ENCODE measurements at regions not wholly inside any gene's neighbourhood (a gene's known extent, or its start where the extent isn't known, plus 50 kb on each side); places are given as distances from the start of the nearest gene placed in this dataset.

DNA sequence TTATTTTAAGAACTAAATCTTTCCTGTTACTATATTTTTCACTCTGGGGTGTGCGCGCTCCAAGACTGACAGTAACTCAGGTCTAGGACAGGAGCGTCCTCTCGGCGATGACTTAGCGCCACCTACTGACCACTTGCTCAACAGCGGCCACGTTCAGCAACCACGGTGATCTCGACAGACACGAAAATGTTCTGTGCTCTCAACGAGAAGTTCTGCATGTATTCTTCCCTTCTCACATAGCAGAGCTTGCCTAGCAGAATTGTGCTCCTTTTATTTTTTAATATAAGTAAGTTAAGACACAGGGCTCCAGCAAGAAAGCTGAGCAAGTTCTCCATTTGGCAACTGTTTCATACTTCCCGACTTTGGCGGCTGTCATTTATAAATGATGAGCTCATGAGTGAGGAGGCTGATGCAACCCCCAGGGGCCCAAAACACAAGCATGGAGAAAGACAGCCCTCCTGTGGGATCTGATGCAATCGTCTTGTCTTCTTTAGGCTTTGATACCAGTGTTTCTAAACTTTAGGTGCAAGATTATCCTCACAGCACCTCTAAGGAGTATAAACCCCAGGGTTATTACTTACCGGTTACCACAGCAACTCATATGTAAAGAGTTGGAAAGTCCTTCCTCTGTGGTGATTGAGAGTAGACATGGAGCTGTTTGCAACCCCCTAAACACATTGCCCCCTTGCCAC is 92.6 kb downstream of the HHIPL2 start:
- H3K27me3 ChIP-seq (ENCODE audit: low read depth, low read length) = no peaks in the 10 kb centered on the region
- no peaks in the 10 kb centered on the region for H3K4me1 ChIP-seq (ENCODE audit: control insufficient read depth in 1 of 2, insufficient read depth in 2 of 2, low read length in 2 of 2)
- H3K27ac ChIP-seq (ENCODE audit: low read length) = no peak overlapping the region
- peaks cover 0 to 10% of the 10 kb centered on the region in 2 donors for H3K9me3 ChIP-seq (ENCODE audit: control insufficient read depth in 1 of 2, low read length in 2 of 2)
- peak overlapping the region in 1 of 2 donors; percentile 5 for H3K4me3 ChIP-seq (ENCODE audit: low read depth in 1 of 2, low read length in 2 of 2)
- no peaks in the 10 kb centered on the region for H3K36me3 ChIP-seq (ENCODE audit: control insufficient read depth in 1 of 2, insufficient read depth in 2 of 2, low read length in 2 of 2)

DNA sequence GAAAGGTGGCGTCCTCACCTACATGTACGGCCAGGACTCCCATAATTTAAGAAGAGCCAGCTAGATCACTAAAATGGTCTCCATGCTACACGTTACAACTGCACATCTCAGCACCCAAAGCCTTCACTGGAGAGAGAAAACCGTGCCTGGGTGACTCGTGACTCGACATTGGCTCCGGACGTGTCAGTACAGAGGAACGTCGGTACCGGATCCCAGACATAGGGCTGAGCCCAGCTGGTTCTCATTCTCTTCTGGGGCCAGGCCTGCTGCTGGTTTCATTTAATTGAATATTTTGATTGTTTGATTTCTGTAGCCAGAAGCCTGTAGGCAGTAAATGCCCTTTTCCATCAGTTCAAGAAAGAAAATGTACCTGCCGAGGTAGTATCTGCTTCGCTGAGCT is 93.1 kb downstream of the HHIPL2 start:
- Histone ChIP-seq H3K36me3 (ENCODE audit: control insufficient read depth in 1 of 2, insufficient read depth in 2 of 2, low read length in 2 of 2) (no peaks in the 10 kb centered on the region), H3K9me3 (ENCODE audit: control insufficient read depth in 1 of 2, low read length in 2 of 2) (peaks cover 0 to 10% of the 10 kb centered on the region in 2 donors), H3K4me3 (ENCODE audit: low read depth in 1 of 2, low read length in 2 of 2) (peak overlapping the region in 1 of 2 donors; percentile 5), H3K27ac (ENCODE audit: low read length) (no peak overlapping the region), H3K27me3 (ENCODE audit: low read depth, low read length) (no peaks in the 10 kb centered on the region), H3K4me1 (ENCODE audit: control insufficient read depth in 1 of 2, insufficient read depth in 2 of 2, low read length in 2 of 2) (no peaks in the 10 kb centered on the region)

DNA sequence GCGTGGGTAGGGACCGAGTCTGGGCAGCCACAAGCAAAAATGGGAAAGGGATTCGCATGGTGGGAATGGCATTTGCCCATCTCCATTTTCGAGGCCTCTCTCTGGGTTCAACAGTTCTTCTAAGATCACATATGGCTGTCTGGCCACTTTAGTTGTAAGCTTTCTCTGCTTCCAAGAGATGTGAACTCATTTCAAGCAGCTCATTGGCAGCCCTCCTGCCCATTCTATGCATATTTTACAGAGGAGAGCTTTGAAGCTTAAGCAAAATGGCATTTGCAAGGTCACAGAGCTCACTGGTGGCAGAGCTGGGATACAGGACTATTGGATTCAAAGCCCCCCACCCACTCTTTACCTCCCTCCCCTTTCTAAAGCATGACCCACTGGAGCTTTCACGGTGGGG is 93.7 kb downstream of the HHIPL2 start:
- Histone ChIP-seq H3K4me1 (ENCODE audit: control insufficient read depth in 1 of 2, insufficient read depth in 2 of 2, low read length in 2 of 2) (no peaks in the 10 kb centered on the region), H3K27me3 (ENCODE audit: low read depth, low read length) (no peaks in the 10 kb centered on the region), H3K9me3 (ENCODE audit: control insufficient read depth in 1 of 2, low read length in 2 of 2) (peaks cover 0 to 10% of the 10 kb centered on the region in 2 donors), H3K27ac (ENCODE audit: low read length) (no peak overlapping the region), H3K36me3 (ENCODE audit: control insufficient read depth in 1 of 2, insufficient read depth in 2 of 2, low read length in 2 of 2) (no peaks in the 10 kb centered on the region), H3K4me3 (ENCODE audit: low read depth in 1 of 2, low read length in 2 of 2) (no peak overlapping the region)

DNA sequence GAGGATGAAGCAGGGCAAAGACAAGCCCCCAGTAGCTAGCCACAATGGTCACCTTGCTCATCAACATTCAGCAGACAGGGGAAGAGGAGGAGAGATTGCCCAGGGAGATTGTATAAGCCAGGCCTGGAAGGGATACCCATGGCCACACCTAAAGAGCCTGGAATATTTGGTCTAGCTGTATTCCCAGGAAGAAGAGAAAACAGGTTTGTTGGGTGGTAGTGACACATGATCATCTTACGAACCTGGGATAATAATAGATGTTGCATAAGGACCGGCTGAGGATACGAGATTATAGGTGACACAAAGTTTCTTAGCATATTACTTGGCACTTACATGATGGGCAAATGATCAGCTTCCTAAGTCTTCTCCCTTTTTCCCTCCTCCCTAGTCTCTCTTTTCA is 95.9 kb downstream of the HHIPL2 start:
- no peaks in the 10 kb centered on the region for H3K36me3 ChIP-seq (ENCODE audit: control insufficient read depth in 1 of 2, insufficient read depth in 2 of 2, low read length in 2 of 2)
- H3K27me3 ChIP-seq (ENCODE audit: low read depth, low read length) = no peaks in the 10 kb centered on the region
- no peak overlapping the region for H3K27ac ChIP-seq (ENCODE audit: low read length)
- H3K4me1 ChIP-seq (ENCODE audit: control insufficient read depth in 1 of 2, insufficient read depth in 2 of 2, low read length in 2 of 2) = no peaks in the 10 kb centered on the region
- H3K4me3 ChIP-seq (ENCODE audit: low read depth in 1 of 2, low read length in 2 of 2) = no peak overlapping the region
- peaks cover 0 to 2% of the 10 kb centered on the region in 2 donors for H3K9me3 ChIP-seq (ENCODE audit: control insufficient read depth in 1 of 2, low read length in 2 of 2)

DNA sequence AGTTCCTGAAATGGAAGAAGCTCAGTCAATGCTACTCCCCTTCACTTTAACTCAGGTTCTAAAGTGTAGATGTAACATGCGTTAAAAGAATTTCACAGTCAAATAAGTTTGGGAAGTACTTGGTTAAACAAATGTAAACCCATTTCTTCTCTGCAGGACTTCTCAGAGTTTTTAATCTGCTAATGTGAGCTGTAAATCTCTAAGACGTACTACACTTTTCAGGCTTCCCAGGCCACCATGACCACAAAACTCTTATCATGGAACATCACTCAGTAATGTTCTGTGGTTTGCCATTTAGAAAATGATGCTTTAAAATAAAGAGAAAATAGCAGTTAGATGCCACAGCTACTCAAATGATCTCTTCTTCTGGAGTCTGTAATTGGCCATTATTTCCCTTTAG is 104.3 kb downstream of the HHIPL2 start:
- H3K27me3 ChIP-seq (ENCODE audit: low read depth, low read length) = no peaks in the 10 kb centered on the region
- no peaks in the 10 kb centered on the region for H3K4me1 ChIP-seq (ENCODE audit: control insufficient read depth in 1 of 2, insufficient read depth in 2 of 2, low read length in 2 of 2)
- no peaks in the 10 kb centered on the region for H3K9me3 ChIP-seq (ENCODE audit: control insufficient read depth in 1 of 2, low read length in 2 of 2)
- no peak overlapping the region for H3K27ac ChIP-seq (ENCODE audit: low read length)
- no peak overlapping the region for H3K4me3 ChIP-seq (ENCODE audit: low read depth in 1 of 2, low read length in 2 of 2)
- no peaks in the 10 kb centered on the region for H3K36me3 ChIP-seq (ENCODE audit: control insufficient read depth in 1 of 2, insufficient read depth in 2 of 2, low read length in 2 of 2)

DNA sequence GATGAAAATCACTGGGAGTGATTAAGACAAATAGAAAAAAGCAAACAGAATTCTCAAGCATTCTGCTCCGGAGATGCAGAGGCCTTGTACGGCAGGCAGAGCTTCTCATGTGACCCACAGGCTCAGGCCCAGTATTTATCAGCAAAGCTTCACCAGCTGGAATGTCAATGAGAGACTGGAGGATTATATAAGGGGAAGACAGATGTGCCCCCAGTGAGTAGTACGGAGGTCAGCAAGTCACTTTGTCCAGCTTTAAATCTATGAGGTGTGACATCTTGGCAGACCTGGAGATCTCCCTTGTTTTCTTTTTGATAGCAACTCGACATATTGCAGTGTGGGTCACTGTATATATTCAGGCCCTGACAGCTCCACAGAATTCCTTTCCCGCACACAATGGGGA is 106.8 kb downstream of the HHIPL2 start:
- H3K27ac ChIP-seq (ENCODE audit: low read length) = no peak overlapping the region

DNA sequence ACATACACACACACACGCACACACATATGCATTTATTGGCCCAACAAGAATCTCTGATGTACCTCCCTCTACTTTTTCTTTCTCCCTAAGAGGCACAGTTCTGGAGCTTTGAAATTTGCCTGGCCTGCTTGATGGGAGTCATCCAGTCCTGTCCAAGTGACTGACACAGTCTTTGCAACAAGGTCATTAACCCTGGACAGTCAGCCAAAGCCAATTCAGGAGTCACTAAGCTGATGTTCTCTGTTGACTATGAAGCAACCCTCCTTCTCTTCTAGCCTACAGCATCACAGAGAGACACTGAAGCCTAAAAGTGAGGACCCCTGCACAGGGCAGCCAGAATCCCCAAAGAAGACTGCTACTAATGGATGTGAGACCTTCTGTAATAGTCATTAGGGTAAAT is 123.1 kb downstream of the HHIPL2 start:
- Histone ChIP-seq H3K27me3 (ENCODE audit: low read depth, low read length) (no peaks in the 10 kb centered on the region), H3K4me1 (ENCODE audit: control insufficient read depth in 1 of 2, insufficient read depth in 2 of 2, low read length in 2 of 2) (no peaks in the 10 kb centered on the region), H3K9me3 (ENCODE audit: control insufficient read depth in 1 of 2, low read length in 2 of 2) (peaks cover 0 to 6% of the 10 kb centered on the region in 2 donors), H3K4me3 (ENCODE audit: low read depth in 1 of 2, low read length in 2 of 2) (no peak overlapping the region), H3K27ac (ENCODE audit: low read length) (no peak overlapping the region), H3K36me3 (ENCODE audit: control insufficient read depth in 1 of 2, insufficient read depth in 2 of 2, low read length in 2 of 2) (no peaks in the 10 kb centered on the region)

More for the DNA sequence above, 106.8 kb downstream of the HHIPL2 start:
- Histone ChIP-seq H3K9me3 (ENCODE audit: control insufficient read depth in 1 of 2, low read length in 2 of 2) (no peaks in the 10 kb centered on the region), H3K27me3 (ENCODE audit: low read depth, low read length) (no peaks in the 10 kb centered on the region), H3K4me1 (ENCODE audit: control insufficient read depth in 1 of 2, insufficient read depth in 2 of 2, low read length in 2 of 2) (no peaks in the 10 kb centered on the region), H3K36me3 (ENCODE audit: control insufficient read depth in 1 of 2, insufficient read depth in 2 of 2, low read length in 2 of 2) (no peaks in the 10 kb centered on the region), H3K4me3 (ENCODE audit: low read depth in 1 of 2, low read length in 2 of 2) (no peak overlapping the region)

DNA sequence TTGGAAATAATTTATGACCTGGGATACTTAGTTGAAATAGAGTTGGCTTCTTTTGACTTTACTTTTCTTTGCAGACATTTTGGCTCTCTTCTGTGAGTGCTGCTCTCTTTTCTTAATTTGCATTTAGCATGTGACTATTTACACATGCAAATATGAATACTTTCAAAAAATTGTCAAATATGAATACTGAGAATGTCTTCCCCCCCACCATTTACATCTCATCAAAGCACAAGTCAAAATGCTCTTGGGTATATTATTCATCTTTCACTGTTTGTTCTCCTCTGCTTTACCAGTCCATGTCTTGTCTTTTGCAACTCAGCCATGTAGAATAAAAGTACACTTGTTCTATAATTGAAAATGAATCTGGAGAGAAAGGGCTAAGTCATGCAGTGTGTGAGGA is 126.5 kb downstream of the HHIPL2 start:
- Histone ChIP-seq H3K4me1 (ENCODE audit: control insufficient read depth in 1 of 2, insufficient read depth in 2 of 2, low read length in 2 of 2) (no peaks in the 10 kb centered on the region), H3K9me3 (ENCODE audit: control insufficient read depth in 1 of 2, low read length in 2 of 2) (peaks cover 0 to 6% of the 10 kb centered on the region in 2 donors), H3K27me3 (ENCODE audit: low read depth, low read length) (no peaks in the 10 kb centered on the region), H3K4me3 (ENCODE audit: low read depth in 1 of 2, low read length in 2 of 2) (no peak overlapping the region), H3K27ac (ENCODE audit: low read length) (no peak overlapping the region), H3K36me3 (ENCODE audit: control insufficient read depth in 1 of 2, insufficient read depth in 2 of 2, low read length in 2 of 2) (no peaks in the 10 kb centered on the region)

DNA sequence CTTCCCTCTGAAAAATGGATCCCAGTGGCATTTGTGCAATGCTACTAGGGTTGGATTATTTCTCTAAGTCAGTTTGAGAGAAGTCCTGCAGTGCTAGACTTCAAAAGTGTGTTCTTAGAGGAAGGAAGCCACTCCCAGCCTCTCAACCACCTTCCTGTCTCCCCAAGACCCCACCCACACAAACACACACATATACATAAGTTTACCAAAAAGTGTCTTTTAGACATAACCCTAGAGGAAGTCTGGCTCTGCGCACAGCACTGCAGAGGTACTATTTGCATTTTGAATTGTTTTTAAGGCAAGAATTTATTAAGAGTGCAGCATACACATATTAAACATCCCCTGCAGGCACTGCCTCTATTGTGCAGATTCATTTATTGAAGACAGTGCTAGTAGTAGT is 127.3 kb downstream of the HHIPL2 start:
- Histone ChIP-seq H3K27me3 (ENCODE audit: low read depth, low read length) (no peaks in the 10 kb centered on the region), H3K4me1 (ENCODE audit: control insufficient read depth in 1 of 2, insufficient read depth in 2 of 2, low read length in 2 of 2) (no peaks in the 10 kb centered on the region), H3K27ac (ENCODE audit: low read length) (no peak overlapping the region), H3K9me3 (ENCODE audit: control insufficient read depth in 1 of 2, low read length in 2 of 2) (peaks cover 0 to 1% of the 10 kb centered on the region in 2 donors), H3K36me3 (ENCODE audit: control insufficient read depth in 1 of 2, insufficient read depth in 2 of 2, low read length in 2 of 2) (no peaks in the 10 kb centered on the region), H3K4me3 (ENCODE audit: low read depth in 1 of 2, low read length in 2 of 2) (no peak overlapping the region)

DNA sequence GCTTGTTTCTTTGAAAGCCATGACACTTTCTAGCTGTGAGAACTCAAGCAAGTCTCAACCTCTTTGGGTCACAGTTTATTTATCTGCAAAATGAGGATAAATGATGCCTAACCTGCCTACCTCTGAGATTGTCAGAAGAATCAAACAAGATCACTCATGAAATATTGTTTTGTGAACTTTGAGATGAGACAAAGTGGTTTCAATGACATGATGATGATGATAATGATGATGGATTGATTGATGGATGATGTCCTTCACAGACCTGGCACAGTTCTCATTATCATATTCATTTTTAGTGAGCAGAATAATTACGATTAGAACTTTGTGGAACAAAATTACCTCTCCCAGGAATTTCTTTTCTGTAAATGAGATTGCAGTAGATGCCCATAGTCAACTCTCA is 129.2 kb downstream of the HHIPL2 start:
- Histone ChIP-seq H3K9me3 (ENCODE audit: control insufficient read depth in 1 of 2, low read length in 2 of 2) (no peaks in the 10 kb centered on the region), H3K27ac (ENCODE audit: low read length) (no peak overlapping the region), H3K4me1 (ENCODE audit: control insufficient read depth in 1 of 2, insufficient read depth in 2 of 2, low read length in 2 of 2) (no peaks in the 10 kb centered on the region), H3K36me3 (ENCODE audit: control insufficient read depth in 1 of 2, insufficient read depth in 2 of 2, low read length in 2 of 2) (no peaks in the 10 kb centered on the region), H3K4me3 (ENCODE audit: low read depth in 1 of 2, low read length in 2 of 2) (no peak overlapping the region), H3K27me3 (ENCODE audit: low read depth, low read length) (no peaks in the 10 kb centered on the region)

DNA sequence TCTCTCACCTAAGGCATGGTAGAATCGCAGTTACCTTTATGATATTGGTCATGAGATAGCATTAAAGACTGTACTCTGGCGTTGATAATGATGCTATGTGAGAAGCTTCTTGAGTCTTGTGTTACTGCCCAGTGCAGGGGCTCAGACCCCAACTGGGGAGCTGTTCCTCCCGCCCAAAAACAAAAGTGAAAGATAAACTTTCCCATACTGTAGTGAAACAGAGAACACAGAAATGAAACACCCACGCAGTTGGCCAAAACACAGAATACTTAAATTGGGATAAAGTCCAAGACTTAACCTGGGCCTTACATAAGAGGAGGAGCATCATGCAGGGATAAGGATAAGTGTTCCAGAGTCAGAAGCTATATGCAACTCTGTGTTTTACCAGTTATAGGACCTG is 130.6 kb downstream of the HHIPL2 start:
- H3K4me3 ChIP-seq (ENCODE audit: low read depth in 1 of 2, low read length in 2 of 2) = no peak overlapping the region
- no peaks in the 10 kb centered on the region for H3K27me3 ChIP-seq (ENCODE audit: low read depth, low read length)
- no peaks in the 10 kb centered on the region for H3K9me3 ChIP-seq (ENCODE audit: control insufficient read depth in 1 of 2, low read length in 2 of 2)
- H3K27ac ChIP-seq (ENCODE audit: low read length) = no peak overlapping the region
- no peaks in the 10 kb centered on the region for H3K36me3 ChIP-seq (ENCODE audit: control insufficient read depth in 1 of 2, insufficient read depth in 2 of 2, low read length in 2 of 2)
- H3K4me1 ChIP-seq (ENCODE audit: control insufficient read depth in 1 of 2, insufficient read depth in 2 of 2, low read length in 2 of 2) = no peaks in the 10 kb centered on the region
